Panc1 (cell line): ENCODE measurements at regions not wholly inside any gene's neighbourhood (a gene's known extent, or its start where the extent isn't known, plus 50 kb on each side); places are given as distances from the start of the nearest gene placed in this dataset.

Experiments
- POLR2AphosphoS5 ChIP-seq: IDR thresholded peaks from 2 replicates; pipeline ENCODE4 v1.6.1; 2012; ENCODE audit warnings: mild to moderate bottlenecking, low read depth, low read length, moderate library complexity
- SIN3A ChIP-seq: IDR thresholded peaks from 2 replicates; pipeline ENCODE4 v1.6.1; 2012; ENCODE audit warnings: low read depth, mild to moderate bottlenecking, low read length, moderate library complexity, borderline replicate concordance; ENCODE audit not compliant: insufficient read depth
- TF ChIP-seq, protein P1 (sequence below): fragments of 450-650 bp; IDR thresholded peaks from 2 replicates; pipeline ENCODE4 v1.5.1; 2017; ENCODE audit warnings: mild to moderate bottlenecking
- TF ChIP-seq, protein P2 (sequence below), 2 experiments: IDR thresholded peaks; 2 replicates each; pipeline ENCODE4 v1.6.1; 2011 to 2012; ENCODE audit warnings: low read depth in 2 of 2, control low read depth in 1 of 2, low read length in 1 of 2, mild to moderate bottlenecking in 1 of 2, moderate library complexity in 1 of 2; ENCODE audit not compliant: insufficient read depth in 1 of 2

DNA sequence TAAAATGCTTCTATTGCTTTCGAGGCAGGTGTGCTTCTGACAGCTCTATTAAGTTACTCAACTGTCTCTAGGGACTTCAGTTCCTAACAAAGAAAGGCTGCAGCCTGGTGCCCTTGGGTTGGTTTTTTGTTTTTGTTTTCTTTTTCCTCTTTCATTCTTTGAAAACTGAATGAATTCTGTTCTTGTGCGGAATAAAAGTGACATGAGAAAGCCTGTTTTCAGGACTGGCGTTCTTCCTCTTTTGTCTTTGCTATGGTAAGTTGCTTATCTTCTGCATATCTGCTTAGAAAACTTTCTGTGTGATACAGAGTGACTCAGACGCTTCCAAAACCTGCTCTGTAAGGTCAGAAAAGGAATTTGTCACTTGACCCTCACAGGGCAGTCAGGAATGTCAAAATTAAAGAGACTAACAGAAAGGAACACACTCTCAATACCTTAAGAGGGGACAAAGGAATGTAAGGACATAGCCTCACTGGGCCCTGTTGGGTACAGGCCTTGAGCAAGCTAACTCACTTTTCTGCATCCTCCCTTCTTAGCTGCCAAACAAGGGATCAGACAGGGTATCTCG is 56.2 kb upstream of the NHSL1 start:
- TF ChIP-seq, protein P1, sequence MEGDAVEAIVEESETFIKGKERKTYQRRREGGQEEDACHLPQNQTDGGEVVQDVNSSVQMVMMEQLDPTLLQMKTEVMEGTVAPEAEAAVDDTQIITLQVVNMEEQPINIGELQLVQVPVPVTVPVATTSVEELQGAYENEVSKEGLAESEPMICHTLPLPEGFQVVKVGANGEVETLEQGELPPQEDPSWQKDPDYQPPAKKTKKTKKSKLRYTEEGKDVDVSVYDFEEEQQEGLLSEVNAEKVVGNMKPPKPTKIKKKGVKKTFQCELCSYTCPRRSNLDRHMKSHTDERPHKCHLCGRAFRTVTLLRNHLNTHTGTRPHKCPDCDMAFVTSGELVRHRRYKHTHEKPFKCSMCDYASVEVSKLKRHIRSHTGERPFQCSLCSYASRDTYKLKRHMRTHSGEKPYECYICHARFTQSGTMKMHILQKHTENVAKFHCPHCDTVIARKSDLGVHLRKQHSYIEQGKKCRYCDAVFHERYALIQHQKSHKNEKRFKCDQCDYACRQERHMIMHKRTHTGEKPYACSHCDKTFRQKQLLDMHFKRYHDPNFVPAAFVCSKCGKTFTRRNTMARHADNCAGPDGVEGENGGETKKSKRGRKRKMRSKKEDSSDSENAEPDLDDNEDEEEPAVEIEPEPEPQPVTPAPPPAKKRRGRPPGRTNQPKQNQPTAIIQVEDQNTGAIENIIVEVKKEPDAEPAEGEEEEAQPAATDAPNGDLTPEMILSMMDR: no peak
- TF ChIP-seq POLR2AphosphoS5 (no peak), SIN3A (no peak)
- TF ChIP-seq, protein P2, sequence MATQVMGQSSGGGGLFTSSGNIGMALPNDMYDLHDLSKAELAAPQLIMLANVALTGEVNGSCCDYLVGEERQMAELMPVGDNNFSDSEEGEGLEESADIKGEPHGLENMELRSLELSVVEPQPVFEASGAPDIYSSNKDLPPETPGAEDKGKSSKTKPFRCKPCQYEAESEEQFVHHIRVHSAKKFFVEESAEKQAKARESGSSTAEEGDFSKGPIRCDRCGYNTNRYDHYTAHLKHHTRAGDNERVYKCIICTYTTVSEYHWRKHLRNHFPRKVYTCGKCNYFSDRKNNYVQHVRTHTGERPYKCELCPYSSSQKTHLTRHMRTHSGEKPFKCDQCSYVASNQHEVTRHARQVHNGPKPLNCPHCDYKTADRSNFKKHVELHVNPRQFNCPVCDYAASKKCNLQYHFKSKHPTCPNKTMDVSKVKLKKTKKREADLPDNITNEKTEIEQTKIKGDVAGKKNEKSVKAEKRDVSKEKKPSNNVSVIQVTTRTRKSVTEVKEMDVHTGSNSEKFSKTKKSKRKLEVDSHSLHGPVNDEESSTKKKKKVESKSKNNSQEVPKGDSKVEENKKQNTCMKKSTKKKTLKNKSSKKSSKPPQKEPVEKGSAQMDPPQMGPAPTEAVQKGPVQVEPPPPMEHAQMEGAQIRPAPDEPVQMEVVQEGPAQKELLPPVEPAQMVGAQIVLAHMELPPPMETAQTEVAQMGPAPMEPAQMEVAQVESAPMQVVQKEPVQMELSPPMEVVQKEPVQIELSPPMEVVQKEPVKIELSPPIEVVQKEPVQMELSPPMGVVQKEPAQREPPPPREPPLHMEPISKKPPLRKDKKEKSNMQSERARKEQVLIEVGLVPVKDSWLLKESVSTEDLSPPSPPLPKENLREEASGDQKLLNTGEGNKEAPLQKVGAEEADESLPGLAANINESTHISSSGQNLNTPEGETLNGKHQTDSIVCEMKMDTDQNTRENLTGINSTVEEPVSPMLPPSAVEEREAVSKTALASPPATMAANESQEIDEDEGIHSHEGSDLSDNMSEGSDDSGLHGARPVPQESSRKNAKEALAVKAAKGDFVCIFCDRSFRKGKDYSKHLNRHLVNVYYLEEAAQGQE (IDR thresholded peaks at IDR 0.05; ENCODE audit: insufficient read depth in 1 of 2, low read depth in 2 of 2, low read length in 1 of 2): no peak
